HCEC 1CT (cell line): ENCODE measurements at regions not wholly inside any gene's neighbourhood (a gene's known extent, or its start where the extent isn't known, plus 50 kb on each side); places are given as distances from the start of the nearest gene placed in this dataset.

ENCODE experiments used
- DNase-seq: peaks from one replicate; pipeline ENCODE4 v3.0.0-alpha.2; 2017

GRCh38 chr7:32169228-32169627, 99.0 kb upstream of the PDE1C start:
- DNase-seq, result no peak

- no peak for DNase-seq
Observed at GRCh38 chr7:32167815-32168214, 97.6 kb upstream of the PDE1C start.

GRCh38 chr7:32167256-32167655, 97.0 kb upstream of the PDE1C start:
- DNase-seq, result no peak

DNA sequence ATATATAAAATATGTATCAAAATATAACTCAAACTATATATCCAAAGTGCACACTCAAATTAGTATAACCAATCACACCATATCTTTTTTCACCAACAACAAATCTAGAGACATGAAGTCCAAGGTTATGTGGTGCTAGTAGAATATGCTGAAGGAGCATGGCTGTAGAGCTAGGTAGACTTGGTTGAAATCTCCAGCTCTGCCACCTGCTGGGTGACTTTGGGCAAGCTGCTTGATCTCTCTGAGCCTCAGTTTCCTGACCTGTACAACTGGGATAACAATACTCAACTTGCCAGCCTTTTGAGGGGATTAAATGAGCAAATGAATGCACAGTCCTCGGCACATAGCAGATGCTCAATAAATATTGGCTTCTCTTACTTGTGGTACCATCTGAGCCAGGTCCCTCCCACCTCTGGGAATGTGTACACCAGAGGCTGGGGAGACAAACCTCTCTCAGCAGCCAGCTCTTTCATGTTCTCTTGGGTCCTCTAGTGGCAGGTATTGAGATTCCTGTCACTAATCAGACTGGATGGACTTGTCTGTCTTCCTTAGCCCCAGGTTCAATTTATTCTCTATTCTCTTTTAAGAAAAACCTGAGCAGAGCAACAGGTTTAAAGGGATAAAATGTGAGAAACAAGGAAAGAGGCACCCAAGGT, 94.3 kb upstream of the PDE1C start:
- peak; percentile 83 for DNase-seq

DNA sequence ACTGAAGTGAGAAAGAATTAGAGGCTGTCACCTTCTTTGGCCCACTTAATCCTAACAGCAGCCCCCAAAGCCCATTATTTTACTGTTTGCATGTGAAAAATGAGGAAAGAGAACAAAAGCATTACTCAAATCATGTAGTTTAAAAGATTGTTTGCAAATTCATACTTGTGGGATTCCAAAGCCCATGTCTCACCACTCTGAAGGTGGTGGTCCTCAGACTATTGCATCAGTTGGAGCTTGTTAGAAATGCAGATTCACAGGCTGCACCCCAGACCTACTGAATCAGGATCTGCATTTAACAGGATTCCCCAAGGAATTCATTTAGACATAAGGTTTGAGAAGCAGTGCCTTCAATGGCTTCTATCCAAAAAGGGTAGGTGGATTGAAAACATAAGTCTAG, 93.7 kb upstream of the PDE1C start:
- DNase-seq, result no peak

GRCh38 chr7:32163141-32163806, 93.1 kb upstream of the PDE1C start:
- peak; percentile 96 for DNase-seq

- DNase-seq, result peak; percentile 82
Observed at GRCh38 chr7:32161708-32162107, 91.5 kb upstream of the PDE1C start.

DNA sequence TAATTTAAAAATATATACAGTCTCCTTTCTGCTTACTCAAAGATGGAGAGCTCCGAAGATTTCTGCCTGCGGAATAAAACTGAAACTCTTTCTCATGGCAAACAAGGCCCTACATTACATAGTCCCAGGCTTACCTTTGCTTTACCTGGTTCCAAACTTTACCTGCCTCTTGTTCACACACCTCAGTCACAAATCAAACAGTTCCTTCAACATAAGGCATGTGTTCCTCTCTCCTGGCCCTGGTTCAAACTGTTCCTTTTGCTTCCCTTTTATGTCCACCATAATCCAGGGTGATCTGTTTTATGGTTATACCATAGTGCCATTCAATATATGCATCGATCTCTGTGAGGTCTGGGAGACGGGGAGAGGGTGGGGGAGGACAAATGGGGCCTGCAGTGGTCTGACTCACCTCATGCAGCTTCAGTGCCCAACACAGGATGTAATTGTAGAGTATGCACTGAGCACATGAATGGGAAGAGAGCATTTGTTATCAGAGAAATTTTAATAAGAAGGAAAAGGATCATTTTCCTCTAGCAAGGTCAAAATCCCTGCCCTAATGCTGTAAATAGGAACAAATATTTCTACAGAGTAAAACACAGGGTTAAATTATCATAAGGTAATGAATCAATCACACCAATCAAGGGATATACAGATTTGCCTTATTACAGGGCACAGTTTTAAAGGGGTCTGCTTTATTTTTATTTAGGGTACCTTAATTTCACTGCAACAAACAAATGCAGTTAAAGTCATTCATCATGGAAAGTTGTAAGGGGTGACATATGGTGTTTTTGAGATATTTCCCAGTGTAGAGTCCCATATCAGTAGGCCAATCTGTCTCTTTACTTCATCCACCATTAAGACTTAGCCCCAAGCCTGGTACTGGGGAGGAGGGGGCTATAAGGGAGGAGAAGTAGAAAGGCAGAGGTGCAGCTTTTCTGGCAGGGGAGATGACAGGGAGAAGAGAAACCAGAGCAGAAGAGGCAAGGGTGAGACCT, 88.8 kb upstream of the PDE1C start:
- DNase-seq, result no peak

- no peak for DNase-seq
Observed at GRCh38 chr7:32158076-32158475, 87.9 kb upstream of the PDE1C start.

GRCh38 chr7:32155712-32156111, 85.5 kb upstream of the PDE1C start:
- DNase-seq, result peak; percentile 35

GRCh38 chr7:32154797-32155196, 84.6 kb upstream of the PDE1C start:
- DNase-seq, result peak; percentile 30

GRCh38 chr7:32153006-32153405, 82.8 kb upstream of the PDE1C start:
- no peak for DNase-seq

DNA sequence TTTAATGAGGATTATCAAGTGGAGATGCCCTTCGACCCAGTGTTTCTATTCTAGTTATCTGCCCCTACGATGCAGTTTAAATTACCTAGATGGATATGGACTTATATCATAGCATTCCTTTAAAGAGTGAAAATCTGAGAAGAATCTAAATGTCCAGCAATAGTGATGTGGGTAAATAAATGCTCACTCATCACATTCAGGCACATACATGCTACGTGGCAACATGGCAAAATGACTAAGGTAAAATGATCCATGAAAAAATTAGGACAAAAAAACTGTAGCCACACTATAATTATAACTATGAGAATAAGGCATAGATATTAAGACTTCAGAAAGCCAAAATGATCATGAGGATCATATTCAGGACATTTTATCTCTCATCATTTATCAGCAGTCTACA, 82.4 kb upstream of the PDE1C start:
- no peak for DNase-seq

DNA sequence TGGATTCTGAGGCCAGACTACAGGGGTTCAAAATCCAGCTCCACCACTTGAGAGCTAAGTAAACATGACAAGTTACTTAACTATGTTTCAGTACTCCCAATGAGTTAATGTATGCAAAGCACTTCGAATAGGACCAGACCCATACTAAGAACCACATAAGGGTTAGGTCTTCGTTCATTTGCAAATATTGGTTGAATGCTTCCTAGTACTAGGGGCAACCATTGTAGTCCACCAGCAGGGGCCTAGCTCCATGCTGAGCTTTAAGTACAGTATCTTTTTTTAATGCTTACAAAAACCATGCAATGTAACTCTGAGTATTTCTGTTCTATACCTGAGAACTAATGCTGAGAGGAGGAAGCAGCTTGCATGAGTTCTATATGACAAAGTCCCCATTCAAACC, 80.4 kb upstream of the PDE1C start:
- no peak for DNase-seq

DNA sequence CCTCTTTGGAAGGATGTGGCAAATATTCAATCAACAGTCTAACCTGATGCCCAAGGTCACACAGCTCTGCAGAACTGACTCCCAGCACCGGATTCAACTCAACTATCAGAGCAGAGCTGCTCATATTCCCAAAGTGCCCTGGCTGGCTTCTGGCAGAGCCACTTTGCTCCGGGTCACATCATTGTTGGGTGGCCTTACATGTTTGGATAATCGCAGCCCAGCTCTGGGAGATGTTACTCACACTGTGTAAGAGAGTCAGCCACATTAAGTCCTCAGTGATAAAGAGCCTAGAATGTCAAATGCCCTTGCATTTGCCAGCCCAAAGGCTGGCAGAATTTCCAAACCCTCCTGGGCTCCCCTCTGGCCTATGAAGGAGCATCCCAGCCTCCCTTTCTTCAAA, 79.8 kb upstream of the PDE1C start:
- DNase-seq, result no peak

GRCh38 chr7:32147546-32148268, 77.5 kb upstream of the PDE1C start:
- DNase-seq, result no peak

DNA sequence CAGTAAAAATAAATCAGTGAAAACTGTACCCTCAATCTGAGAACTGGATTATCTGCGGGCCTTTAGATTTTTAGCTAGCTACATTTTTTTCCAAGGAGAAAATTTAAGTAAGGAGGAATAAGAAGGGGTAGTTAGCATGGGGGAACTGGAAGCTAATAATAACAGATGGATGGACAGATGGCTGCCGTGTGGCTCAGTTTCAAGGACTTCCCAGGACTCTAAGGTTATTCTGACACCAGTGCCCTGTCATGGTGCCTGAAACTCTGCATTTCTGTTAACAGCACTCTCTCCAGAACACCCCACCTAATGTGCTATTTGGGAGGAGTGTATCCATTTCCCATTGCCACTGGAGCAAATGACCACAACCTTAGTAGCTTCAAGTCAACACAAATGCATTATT, 75.7 kb upstream of the PDE1C start:
- DNase-seq, result no peak

GRCh38 chr7:32144676-32145075, 74.5 kb upstream of the PDE1C start:
- no peak for DNase-seq

DNA sequence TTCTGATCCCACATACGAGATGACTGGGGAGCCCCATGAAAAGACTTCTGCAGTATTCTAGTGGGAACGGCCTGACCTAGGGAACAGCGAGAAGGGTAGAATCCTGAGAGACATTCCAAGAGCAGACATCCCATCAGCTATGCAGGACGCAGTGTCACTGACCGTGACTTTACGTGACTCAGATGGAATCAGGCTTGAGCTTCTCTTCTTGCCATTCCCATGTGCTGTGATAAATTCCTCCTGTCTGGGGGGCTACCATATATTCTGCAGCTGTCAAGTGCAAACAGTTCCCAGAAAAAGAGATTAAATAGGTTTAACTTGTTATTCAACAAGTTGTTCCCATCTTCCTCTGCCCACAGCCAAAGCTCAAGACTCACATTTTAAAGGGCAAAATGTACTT, 73.1 kb upstream of the PDE1C start:
- peak; percentile 25 for DNase-seq

GRCh38 chr7:32142649-32143048, 72.4 kb upstream of the PDE1C start:
- DNase-seq, result peak; percentile 88

GRCh38 chr7:32140210-32140939, 70.2 kb upstream of the PDE1C start:
- DNase-seq, result no peak

GRCh38 chr7:32137059-32137458, 66.9 kb upstream of the PDE1C start:
- DNase-seq, result no peak
